SK-N-MC (cell line): ENCODE measurements at regions not wholly inside any gene's neighbourhood (a gene's known extent, or its start where the extent isn't known, plus 50 kb on each side); places are given as distances from the start of the nearest gene placed in this dataset.

Experiments used
- EZH2 ChIP-seq: fragments of 200-600 bp; sonication (generic); IDR thresholded peaks from one replicate; pipeline ENCODE4 v1.6.1; 2017; ENCODE audit warnings: antibody characterized with exemption
- POLR2AphosphoS5 ChIP-seq: IDR thresholded peaks from 2 replicates; pipeline ENCODE4 v1.6.1; 2012; ENCODE audit warnings: mild to moderate bottlenecking, low read depth, low read length, borderline replicate concordance

- TF ChIP-seq EZH2 (no peak), POLR2AphosphoS5 (no peak)
Measured at GRCh38 chrX:104324461-104325212, 69.9 kb upstream of the ESX1 start.
